ENCODE measurements at regions not wholly inside any gene's neighbourhood (a gene's known extent, or its start where the extent isn't known, plus 50 kb on each side); places are given as distances from the start of the nearest gene placed in this dataset.

DNA sequence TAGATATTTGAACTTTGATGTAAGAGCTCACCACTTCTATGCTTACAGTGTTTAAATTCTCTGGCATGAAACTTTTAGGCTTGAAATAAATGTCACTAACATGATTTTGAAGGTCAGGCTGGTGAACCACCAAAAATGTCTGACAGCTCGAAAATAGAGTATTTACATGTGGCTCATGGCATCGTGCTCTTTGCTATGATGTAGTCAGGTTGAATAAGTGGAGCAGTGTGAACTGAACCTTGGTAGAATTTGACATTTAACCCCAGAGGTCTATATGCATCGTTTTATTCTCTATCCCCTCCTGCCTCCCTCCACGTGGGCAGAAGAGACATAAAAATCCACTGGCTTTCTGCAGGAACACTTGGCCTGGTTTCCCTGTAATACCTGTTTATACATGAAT is 369.7 kb upstream of the ATP2B1 start:
- no peak for DNase-seq (ENCODE audit: low read depth)

DNA sequence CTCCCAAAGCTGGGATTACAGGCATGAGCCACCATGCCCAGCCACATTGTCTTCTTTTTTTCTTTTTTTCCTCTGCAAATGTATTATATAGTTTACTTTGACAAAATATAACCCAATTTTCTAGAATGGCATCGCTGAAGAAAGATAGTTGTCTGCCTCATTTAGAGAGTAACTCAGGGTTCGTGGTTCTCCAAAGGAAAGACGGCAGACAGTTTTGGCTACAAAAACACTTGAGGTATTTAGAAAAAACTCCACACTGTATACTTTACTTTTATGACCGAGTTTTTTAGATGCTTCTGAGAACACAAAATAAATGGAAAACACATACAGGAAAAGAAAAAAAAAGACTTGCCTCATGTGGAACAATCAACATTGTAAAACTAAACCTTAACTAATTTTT is 369.1 kb upstream of the ATP2B1 start:
- DNase-seq (ENCODE audit: low read depth) = no peak

DNA sequence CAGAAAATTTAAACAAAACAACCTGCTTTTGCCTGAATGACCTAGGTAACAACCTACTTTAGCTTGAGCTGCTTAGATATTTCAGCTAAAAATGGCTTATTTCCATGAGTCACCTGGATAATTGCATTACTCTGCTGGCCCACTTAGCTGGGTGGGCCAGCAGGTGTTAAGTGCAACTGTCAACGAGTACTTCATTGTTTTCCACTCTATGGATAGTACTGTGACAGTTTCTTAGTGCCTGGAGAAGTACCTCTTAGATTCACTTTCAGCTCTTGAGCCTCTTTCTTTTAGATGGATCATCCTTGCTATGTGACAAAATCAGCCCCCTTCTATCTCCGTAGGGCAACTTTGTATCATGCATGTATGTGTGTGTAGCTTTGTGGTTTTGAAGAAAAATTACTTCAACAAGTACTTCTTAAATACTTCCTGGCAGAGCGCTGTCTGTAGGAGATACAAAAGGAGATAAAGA is 368.2 kb upstream of the ATP2B1 start:
- DNase-seq (ENCODE audit: low read depth) = no peak

DNA sequence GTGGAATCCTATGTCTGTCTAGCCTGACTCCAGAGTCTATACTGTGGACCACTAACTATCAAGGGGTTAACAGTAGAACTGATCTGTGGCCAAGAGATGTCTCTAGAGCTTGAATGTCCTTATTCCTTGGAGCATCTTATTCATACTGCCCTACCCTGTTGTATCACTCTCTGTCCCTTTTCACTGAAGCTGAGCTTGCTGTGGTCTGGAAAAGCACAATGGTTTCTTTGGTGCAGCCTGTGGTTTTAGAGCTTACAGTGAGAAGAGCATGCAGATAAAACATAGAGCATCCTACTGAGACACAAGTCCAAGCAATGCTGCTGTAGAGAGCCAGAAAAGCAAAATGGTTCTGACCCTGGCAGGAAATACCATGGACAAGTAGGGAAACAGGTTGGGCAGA is 367.0 kb upstream of the ATP2B1 start:
- DNase-seq (ENCODE audit: low read depth) = no peak

DNA sequence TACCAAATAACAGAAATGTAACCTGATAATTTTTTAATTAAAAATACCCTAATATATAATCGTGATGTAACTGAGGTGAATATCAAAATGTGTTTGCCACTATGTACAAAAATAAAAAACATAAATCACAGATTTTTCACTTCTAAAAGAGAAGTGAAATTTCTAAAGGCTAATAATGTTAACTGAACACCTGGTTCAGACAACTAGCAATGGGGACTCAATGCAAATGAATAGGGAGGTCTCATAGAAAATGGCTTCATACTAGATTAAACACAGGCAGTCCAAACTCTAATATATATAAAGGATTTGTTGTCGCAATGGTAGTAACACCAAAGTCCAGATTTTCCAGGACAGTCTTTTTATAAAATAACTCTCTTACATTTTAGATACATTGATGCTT is 365.4 kb upstream of the ATP2B1 start:
- DNase-seq (ENCODE audit: low read depth) = no peak

DNA sequence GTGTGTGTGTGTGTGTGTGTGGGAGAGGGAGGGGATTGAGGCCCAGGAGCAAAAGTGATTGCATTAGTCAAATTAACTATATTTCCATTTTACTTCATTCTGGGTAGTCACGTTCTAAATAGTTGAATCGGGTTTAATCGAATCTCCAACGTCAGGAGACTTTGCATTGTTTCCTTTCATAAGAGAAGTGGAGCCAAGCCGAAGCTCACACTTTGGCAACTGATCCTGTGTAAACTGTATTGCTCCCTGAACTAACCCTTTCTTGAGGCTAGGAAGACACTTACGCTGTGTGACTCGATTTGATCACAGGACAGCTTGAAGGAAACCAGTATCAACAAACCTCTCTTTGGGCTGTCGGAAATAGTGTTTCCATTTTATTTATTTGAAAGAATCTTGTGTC is 363.4 kb upstream of the ATP2B1 start:
- no peak for DNase-seq (ENCODE audit: low read depth)

DNA sequence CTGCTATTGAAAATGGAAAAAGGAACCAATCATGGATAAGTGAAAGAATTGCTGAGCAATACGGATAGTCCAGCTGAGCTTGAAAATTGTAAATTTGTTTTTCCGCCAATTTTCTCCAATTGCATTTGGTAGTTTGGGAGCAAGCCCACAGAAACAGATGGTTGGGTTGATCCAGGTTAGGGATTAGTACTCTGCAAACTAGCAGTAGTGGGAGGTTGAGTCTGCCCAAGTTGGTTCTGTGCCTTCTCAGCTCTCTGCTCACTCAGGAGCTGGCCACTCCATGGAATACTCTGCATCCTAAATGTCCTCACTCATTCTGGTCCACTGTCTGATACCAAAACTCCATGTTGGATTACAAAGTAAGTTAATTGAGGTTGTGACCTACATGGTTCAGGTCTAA is 361.1 kb upstream of the ATP2B1 start:
- DNase-seq (ENCODE audit: low read depth) = no peak

DNA sequence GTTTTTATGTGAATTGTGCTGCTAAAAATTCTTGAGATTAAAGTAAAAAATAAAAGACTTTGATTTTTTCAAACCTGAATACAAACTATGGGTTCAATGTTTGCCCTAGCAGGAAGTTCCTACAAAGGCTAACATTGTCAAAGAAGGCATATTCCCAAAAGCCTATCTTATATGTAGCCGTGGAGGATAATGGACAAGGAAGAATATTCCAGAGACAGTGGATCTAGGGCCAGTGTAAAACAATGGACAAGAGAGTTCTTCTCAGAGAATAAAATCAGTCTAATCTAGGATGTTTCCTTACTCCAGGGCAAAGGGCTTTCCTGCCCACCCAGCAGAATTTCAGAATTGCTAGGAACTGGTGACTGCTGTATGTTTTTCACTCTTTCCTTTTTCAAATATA is 359.2 kb upstream of the ATP2B1 start:
- DNase-seq (ENCODE audit: low read depth) = no peak

DNA sequence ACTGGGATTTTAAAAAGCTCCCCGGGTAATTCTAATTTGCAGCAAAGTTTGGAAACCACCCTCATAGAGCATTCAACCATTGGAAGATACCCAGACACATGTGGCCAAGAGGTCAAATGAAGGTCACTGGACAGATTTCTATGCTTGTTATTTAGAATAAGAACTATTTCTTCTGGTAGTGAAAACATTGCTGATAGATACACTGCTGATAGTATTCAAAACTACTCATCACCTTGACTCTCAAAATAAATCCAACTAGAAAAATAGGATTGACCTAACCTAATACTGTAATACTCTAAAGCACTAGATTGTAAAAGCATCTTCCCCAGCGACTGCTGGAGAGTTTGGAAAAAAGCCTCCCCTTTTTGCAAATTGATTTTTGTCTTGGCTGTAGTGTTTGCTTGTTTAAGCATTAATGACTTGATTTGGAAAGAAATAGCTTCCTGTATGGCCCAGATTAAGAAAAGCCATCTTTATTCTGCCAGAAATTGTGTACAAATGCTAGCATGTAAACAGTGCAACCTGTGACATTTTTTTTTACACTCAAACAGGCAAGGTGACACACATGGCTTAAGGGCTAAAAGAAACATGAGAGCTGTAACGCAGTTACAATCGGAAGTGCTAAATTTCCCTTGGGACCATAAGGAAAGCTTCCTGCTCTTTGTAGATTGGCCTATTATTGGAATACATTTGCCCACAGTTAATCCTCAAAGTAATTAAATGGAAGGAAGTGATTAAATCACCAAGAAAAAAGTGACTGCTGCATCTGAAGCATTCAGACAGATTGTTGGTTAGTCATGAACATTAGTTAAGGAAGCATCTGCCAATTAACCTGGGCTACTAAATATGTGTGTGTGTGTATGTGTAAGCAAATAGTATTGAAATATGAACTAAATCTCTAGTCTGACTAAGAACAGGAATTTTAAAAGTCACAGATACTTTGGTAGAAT is 356.5 kb upstream of the ATP2B1 start:
- DNase-seq (ENCODE audit: low read depth) = no peak

DNA sequence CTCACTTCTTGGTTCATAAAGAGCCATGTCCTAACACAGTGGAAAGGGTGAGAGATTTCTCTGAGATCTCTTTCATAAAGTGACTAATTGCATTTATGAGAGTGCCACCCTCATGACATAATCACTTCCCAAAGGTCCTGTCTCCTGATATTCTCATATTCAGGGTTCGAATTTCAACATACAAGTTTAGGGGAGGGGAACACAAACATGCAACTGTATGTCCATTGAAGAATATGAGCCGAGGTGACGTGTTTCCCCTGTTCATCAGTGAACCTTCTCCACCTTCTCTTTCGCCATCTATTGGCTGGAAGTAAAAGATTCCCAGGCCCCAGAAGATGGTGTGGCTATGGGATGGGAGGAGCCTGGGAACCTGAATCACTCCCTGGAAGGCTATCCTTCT is 354.2 kb upstream of the ATP2B1 start:
- DNase-seq (ENCODE audit: low read depth) = no peak

DNA sequence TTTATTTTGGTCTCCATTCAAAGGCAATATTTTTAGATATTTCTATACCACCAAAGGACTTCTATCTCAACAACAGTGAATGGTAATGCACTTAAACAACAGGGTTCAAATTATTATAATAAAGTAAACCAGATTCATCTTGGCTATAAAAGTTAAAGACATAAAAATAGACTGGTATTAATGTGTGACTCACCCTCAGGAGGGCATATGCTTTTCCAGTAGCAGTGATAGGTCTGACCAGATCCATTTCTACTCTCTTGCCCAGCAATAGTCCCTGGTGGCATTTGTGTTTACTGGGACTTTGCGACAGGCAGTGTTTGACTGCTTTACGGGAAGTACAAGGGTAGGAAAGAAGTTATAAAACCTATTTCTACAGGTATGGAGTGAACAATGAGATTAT is 353.2 kb upstream of the ATP2B1 start:
- DNase-seq (ENCODE audit: low read depth) = no peak

DNA sequence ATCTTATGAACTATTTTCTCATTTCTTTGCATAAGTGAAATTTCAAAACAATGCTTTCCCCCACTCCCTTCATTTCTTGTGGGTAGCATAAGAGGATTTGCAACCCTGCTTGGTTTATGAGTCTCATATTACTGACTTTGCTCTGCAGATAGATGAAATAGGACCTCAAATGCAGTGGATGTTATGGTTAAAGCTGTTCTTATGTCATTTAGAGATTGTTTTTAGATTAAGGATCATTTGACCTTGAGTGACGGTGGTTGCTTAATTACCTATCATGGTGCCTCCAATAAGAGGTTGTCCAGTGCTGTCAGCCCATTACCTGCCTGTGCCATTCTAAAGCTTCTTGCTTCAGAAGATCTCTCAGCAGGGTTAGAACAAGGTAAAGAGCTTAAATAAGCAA is 351.4 kb upstream of the ATP2B1 start:
- DNase-seq (ENCODE audit: low read depth) = no peak

DNA sequence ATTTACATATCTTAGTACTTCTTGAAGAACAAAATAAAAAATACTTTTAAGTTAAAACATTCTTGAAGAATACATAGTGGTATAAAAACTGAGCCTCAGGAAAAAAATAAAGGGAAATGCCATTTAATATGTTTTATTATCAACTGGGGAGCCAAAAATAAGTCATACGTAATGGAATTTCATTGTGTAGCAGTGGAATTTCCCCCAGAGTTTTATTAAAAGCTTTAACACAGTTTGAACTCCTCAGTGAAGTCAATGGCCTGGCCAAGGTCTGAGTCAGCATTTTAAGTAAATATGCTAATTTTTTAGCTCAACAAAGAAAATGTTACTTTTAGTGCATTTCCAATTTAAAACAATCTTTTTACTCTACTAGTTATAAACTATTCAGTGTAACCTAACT is 350.1 kb upstream of the ATP2B1 start:
- DNase-seq (ENCODE audit: low read depth) = no peak

DNA sequence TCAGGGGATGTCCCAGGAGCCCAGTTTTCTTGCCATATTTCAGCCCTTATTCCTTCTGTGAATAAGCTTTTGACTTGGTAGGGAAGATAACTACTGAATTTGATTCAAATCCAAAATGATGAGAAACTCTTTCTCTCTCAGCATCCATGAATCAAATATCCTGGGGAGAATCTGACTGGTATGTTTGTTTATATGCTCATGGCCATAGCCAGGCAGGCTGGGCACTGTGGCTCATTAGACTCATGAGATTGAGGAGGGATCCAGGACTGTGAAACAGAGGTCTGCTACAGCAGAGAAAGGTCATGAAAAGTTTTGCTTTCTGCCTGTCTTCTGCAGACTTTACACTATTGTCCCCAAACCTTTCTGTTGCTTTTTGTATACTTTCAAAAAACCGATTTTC is 346.4 kb upstream of the ATP2B1 start:
- no peak for DNase-seq (ENCODE audit: low read depth)

DNA sequence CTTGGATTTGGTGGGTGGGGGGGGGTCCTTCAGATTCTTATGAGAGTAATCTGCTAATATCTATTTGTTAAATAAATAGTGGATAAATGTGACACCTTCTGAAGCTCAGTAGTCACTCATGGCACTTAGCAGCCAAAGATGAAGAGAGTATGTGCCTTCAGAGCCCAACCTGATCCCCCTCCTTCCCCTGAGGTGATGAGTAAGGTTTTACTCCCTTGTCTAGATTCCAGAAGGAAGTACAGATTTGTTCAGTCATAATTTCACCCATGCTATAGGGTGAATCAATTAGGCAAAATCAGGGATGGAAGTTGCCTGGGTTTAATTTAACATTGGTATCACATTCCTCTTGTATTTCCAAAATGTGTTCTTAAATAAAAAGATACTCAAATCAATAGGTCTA is 340.3 kb upstream of the ATP2B1 start:
- no peak for DNase-seq (ENCODE audit: low read depth)

DNA sequence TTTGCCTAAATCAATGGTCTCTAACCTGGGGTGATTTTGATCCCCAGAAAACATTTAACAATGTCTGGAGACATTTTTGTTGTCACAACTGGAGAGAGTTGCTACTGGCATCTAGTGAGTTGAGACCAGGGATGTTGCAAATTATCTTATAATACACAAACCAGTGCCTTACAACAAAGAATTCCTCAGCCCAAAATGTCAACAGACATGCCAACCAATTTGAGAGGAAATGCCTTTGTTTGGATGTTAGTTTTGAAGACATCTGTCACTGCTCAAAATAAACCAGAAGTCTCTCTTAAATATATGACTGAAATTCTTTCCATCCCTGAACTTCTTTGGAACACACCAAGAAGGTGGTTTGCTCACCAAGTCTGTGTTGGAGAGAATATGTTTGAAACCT is 336.9 kb upstream of the ATP2B1 start:
- DNase-seq (ENCODE audit: low read depth) = no peak

DNA sequence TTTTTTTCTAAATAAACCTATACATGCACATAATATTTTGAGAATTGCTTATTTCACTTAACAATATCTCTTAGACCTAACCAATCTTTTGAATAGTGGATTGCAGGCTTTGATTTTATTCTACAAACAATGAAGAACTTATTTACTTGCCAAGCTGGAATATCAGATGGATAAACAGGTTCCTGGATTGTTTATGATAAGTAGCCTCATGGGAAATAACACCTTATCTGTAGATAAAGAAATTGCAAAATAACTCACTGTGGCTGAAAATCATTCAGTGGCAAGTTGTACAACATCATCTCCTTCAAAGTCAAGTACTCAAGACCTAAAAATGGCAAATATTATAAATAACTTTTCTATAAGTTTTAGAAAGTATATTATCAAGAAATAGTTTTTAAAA is 335.4 kb upstream of the ATP2B1 start:
- no peak for DNase-seq (ENCODE audit: low read depth)

DNA sequence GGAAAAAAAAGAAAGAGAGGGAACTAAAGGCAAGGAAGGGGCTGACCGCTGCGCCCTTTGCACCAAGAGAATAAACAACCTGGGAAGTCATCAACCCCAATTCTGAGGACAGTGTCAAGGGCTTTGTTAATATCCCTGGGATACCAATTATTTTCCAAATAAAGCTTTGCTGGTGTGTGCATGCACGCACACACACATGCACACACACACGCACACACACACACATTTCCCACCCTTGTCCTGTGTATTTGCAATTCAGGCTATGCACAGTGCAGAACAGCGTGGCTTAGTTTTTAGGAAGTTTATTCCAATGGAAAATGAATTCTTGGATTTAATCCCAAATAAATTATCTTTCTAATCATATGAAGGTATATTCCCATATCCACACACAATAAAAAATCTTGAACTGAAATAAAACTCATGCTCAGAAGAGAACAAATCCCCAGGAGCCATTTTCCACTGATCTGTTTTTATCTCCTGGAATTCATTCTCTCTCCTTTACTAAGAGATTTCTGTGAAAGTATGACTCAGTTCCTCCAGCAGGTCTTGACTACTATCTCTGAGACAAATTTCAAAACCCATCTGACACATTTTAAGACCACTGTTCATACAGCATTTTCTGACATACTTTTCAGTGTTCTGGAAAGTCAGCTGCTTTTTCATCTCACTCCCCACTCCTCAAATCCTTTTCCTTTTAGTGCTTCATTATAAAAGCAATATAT is 334.4 kb upstream of the ATP2B1 start:
- DNase-seq (ENCODE audit: low read depth) = no peak

DNA sequence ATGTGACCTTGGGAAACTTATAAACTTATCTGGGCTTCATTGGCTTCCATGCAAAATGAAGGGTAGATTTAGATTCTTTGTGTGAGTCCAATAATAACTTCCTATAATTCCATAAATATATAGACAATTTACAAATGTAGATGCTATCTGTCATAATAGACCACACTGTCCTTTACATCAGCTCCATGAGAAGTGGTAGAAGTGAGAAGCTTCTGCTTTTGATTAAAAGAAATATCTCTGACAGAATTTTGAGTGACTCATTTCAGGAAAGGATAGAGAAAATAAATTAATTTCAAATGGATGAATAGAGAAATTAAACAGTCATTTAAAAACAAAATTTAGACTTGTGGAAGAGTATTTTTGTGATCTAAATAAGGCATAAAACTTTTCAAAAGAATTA is 329.7 kb upstream of the ATP2B1 start:
- no peak for DNase-seq (ENCODE audit: low read depth)

DNA sequence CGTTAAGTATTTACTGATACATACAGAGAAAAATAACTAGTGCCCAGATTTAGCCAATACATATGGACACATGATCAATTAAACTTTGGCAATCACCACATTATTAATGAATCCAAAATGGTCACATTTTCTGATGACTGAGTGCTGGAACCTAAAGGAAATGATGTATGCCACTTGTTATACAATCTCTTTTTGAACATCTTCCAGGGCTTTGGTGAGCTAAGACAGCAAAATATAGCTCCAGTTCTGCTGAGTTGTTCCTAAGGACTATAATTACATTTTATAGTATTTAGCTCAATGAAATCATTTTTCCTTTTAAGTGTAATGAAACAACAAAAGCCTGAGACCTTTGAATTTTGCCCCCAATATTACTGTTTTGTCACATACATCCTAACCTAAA is 329.1 kb upstream of the ATP2B1 start:
- DNase-seq (ENCODE audit: low read depth) = no peak

DNA sequence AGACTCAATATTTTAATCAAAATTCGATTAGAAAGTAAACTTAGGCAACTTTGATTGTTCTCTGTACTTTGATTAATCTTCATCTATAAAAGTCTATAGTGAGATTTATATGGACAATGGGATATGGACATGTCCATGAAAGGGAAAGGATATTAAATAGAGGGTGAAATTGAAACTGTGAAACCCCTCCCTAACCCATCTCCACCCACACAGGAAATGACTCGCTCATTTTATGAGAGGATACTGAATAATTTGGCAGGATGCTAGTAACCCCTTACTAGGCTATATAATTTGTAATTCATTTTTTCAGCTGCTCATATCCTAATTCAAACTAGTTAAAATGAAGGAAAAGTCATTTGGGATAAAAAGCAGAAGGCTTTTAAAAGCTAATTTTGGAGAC is 328.0 kb upstream of the ATP2B1 start:
- DNase-seq (ENCODE audit: low read depth) = no peak

DNA sequence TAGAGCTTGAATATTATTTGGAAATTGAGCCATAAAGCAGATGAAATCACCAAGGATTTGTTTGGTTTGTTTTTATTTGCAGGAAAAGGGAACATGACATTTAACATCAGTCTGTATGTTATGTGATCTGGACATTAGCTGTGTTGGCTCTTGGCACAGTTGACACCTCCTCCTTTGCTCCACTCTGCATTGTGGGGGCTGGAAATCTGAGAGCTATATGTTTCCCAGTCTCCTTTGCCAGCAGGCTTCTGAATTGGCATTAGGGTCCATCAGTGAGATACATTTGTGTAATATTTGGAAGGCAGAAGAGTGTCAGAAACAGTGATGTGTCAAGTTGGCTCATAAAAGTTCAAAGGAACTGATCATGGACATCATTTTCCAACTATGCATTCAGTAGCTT is 322.1 kb upstream of the ATP2B1 start:
- DNase-seq (ENCODE audit: low read depth) = no peak

DNA sequence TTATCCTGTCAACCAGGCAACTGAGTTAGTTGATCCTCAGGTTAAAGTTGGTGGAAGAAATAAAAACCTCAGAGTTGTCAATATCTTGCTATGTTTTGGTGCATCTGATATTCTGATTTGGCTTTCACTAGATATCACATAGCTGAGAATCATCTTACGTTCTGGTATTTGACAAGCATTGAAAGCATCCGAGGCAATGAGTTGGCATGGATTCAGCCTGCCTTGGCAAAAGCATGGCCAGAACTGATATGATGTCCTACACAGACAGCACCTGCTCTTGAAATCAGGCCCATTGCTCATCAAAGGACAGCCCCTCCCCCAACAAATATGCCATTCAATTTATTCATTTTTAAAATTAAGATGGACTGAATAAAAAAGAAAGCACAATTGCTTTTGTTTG is 320.7 kb upstream of the ATP2B1 start:
- DNase-seq (ENCODE audit: low read depth) = no peak

DNA sequence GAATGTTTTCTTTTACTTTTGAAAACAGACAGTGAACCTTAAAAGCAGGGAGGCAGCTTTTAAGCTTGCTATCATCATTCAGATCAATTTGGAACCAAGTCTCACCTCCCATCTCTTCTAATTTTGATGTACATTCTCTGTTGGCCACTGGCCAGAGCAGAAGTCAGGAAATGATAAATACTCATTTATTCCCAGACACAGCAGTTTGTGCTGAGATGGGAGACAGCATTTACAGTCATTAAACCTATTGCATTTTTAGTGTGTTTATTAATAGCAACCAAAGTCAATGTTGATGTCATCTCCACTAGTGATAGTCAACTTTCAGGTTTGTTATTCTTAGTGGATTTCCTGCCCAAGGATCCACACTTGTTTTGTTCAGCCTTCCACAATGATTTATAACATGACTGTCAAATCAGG is 320.0 kb upstream of the ATP2B1 start:
- DNase-seq (ENCODE audit: low read depth) = no peak
